Gastrocnemius medialis (tissue), 4 donors: ENCODE measurements at regions not wholly inside any gene's neighbourhood (a gene's known extent, or its start where the extent isn't known, plus 50 kb on each side); places are given as distances from the start of the nearest gene placed in this dataset.

Experiments
- ATAC-seq, 2 donors: fragments of 150-250 bp; one replicate each; pipeline ENCODE4 v1.9.1; 2016
- DNase-seq, 2 donors: peaks; one replicate each; pipeline ENCODE4 v3.0.0-alpha.2; 2019
- H3K27ac ChIP-seq, 4 donors: fragments of 200-600 bp; sonication (generic); 1 replicate in 1 of 4; 2 replicates in 3 of 4; pipeline ENCODE4 v1.5.1; 2016 to 2018; ENCODE audit warnings: mild to moderate bottlenecking in 2 of 4, moderate library complexity in 1 of 4
- H3K27me3 ChIP-seq, 3 donors: fragments of 200-600 bp; sonication (generic) in 2 of 3; 1 replicate in 1 of 3; 2 replicates in 2 of 3; pipeline versions ENCODE4 v1.5.1 to v1.6.0; 2016 to 2019; ENCODE audit warnings: mild to moderate bottlenecking in 1 of 3, moderate library complexity in 1 of 3
- H3K36me3 ChIP-seq, 2 donors: fragments of 200-600 bp; sonication (generic) in 1 of 2; one replicate each; pipeline ENCODE4 v1.5.1; 2017 to 2018
- H3K4me1 ChIP-seq, 2 donors: fragments of 200-600 bp; sonication (generic) in 1 of 2; one replicate each; pipeline ENCODE4 v1.5.1; 2016 to 2017; ENCODE audit warnings: mild to moderate bottlenecking in 2 of 2
- H3K4me3 ChIP-seq, 4 donors: fragments of 200-600 bp; sonication (generic) in 3 of 4; 1 replicate in 1 of 4; 2 replicates in 3 of 4; pipeline ENCODE4 v1.5.1; 2016 to 2019; ENCODE audit warnings: mild to moderate bottlenecking in 2 of 4
- H3K9me3 ChIP-seq, 3 donors: fragments of 200-600 bp; sonication (generic) in 2 of 3; 1 replicate in 1 of 3; 2 replicates in 2 of 3; pipeline ENCODE4 v1.5.1; 2016 to 2019
- CTCF ChIP-seq, 5 experiments: fragments of 450-650 bp in 3 of 5; fragments of 200-600 bp in 2 of 5; sonication (generic) in 2 of 5; IDR thresholded peaks in 4 of 5; conservative IDR thresholded peaks in 1 of 5; 1 replicate in 4 of 5; 2 replicates in 1 of 5; pipeline ENCODE4 v1.5.1; 2016 to 2019; ENCODE audit warnings: antibody characterized with exemption in 5 of 5, mild to moderate bottlenecking in 3 of 5, moderate library complexity in 3 of 5
- POLR2A ChIP-seq, 2 donors: fragments of 450-650 bp; IDR thresholded peaks; one replicate each; pipeline ENCODE4 v1.6.1; 2017; ENCODE audit warnings: antibody characterized with exemption in 2 of 2, mild to moderate bottlenecking in 2 of 2, moderate library complexity in 2 of 2
- in situ Hi-C, 4 donors: fragments of 200-750 bp; cut with MboI; loops; one replicate each; pipeline versions ENCODE4 v1.15.0 to v1.8.0; 2017; ENCODE audit warnings: low sequenced_read_pairs in 4 of 4
- intact Hi-C: fragments of 100-400 bp; cut with DNase I; formaldehyde crosslinking; loops from one replicate; pipeline ENCODE4 v1.15.1; 2023; ENCODE audit warnings: low total_unique reads

GRCh38 chr6:147119310-147119709 is 84.9 kb upstream of the STXBP5 start:
- in situ Hi-C loops = no loop called here
- H3K27me3 ChIP-seq = no peaks in the 10 kb centered on the region
- H3K4me3 ChIP-seq = no peak overlapping the region
- ATAC-seq (no peak), DNase-seq (no peak)
- TF ChIP-seq POLR2A (IDR thresholded peaks at IDR 0.05) (no peak), CTCF (IDR thresholded peaks at IDR 0.05 in 4 of 5, conservative IDR thresholded peaks at IDR 0.05 in 1 of 5) (no peak)
- no peaks in the 10 kb centered on the region for H3K4me1 ChIP-seq
- H3K36me3 ChIP-seq = no peaks in the 10 kb centered on the region
- no peak overlapping the region for H3K27ac ChIP-seq
- H3K9me3 ChIP-seq = no peaks in the 10 kb centered on the region
- intact Hi-C loops = no loop called here

DNA sequence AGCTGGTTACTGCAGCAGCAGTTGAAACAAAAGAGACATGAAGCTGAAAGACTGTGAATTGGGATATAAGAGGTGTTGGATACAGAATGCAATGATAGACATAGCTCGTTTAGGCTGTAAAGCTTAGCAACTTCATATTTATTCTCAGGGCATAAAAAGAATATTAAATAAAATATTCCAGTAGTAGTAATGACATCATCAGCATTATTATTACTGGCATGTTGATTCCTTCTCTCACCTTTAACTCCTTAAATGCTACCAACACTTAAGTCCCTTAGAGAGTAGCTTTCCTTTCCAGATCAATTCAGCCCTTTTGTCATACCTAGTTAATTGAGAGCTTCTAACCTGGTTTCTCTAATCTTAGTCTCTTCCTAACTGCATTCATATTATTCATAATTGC is 81.4 kb upstream of the STXBP5 start:
- Histone ChIP-seq H3K4me1 (no peaks in the 10 kb centered on the region), H3K27me3 (no peaks in the 10 kb centered on the region), H3K9me3 (no peaks in the 10 kb centered on the region), H3K27ac (no peak overlapping the region), H3K4me3 (no peak overlapping the region), H3K36me3 (no peaks in the 10 kb centered on the region)
- in situ Hi-C loops = no loop called here
- no peak for TF ChIP-seq POLR2A (IDR thresholded peaks at IDR 0.05)
- TF ChIP-seq CTCF (IDR thresholded peaks at IDR 0.05 in 4 of 5, conservative IDR thresholded peaks at IDR 0.05 in 1 of 5) = no peak
- no peak for ATAC-seq
- no peak for DNase-seq
- intact Hi-C loops = no loop called here

- Histone ChIP-seq H3K4me3 (no peak overlapping the region), H3K27me3 (no peaks in the 10 kb centered on the region), H3K36me3 (no peaks in the 10 kb centered on the region), H3K27ac (peak overlapping the region in 2 of 4 donors; percentile 23 to 24), H3K9me3 (no peaks in the 10 kb centered on the region), H3K4me1 (no peaks in the 10 kb centered on the region)
- ATAC-seq (peak; percentile 86 to 93), DNase-seq (peak; percentile 3 to 42)
- TF ChIP-seq CTCF (IDR thresholded peaks at IDR 0.05 in 4 of 5, conservative IDR thresholded peaks at IDR 0.05 in 1 of 5) = no peak
- peak in 1 of 2 donors; percentile 47 for TF ChIP-seq POLR2A (IDR thresholded peaks at IDR 0.05)
- in situ Hi-C loops (no loop called here), intact Hi-C loops (no loop called here)
These were observed 77.6 kb upstream of the STXBP5 start for GRCh38 chr6:147126618-147127022.

GRCh38 chr6:147127587-147127986 is 76.6 kb upstream of the STXBP5 start:
- Histone ChIP-seq H3K9me3 (no peaks in the 10 kb centered on the region), H3K27ac (no peak overlapping the region), H3K27me3 (no peaks in the 10 kb centered on the region), H3K4me3 (no peak overlapping the region), H3K4me1 (no peaks in the 10 kb centered on the region), H3K36me3 (no peaks in the 10 kb centered on the region)
- TF ChIP-seq POLR2A (IDR thresholded peaks at IDR 0.05) = no peak
- TF ChIP-seq CTCF (IDR thresholded peaks at IDR 0.05 in 4 of 5, conservative IDR thresholded peaks at IDR 0.05 in 1 of 5) = no peak
- no peak for DNase-seq
- in situ Hi-C loops = no loop called here
- intact Hi-C loops = no loop called here
- ATAC-seq = no peak

GRCh38 chr6:147128056-147128455 is 76.2 kb upstream of the STXBP5 start:
- Histone ChIP-seq H3K27me3 (no peaks in the 10 kb centered on the region), H3K4me1 (no peaks in the 10 kb centered on the region), H3K4me3 (no peak overlapping the region), H3K9me3 (no peaks in the 10 kb centered on the region), H3K36me3 (no peaks in the 10 kb centered on the region), H3K27ac (no peak overlapping the region)
- intact Hi-C loops = no loop called here
- TF ChIP-seq POLR2A (IDR thresholded peaks at IDR 0.05) (no peak), CTCF (IDR thresholded peaks at IDR 0.05 in 4 of 5, conservative IDR thresholded peaks at IDR 0.05 in 1 of 5) (no peak)
- ATAC-seq (no peak), DNase-seq (no peak)
- in situ Hi-C loops = no loop called here
